ENCODE measurements at regions not wholly inside any gene's neighbourhood (a gene's known extent, or its start where the extent isn't known, plus 50 kb on each side); places are given as distances from the start of the nearest gene placed in this dataset.

GRCh38 chr3:64343689-64344430 lies 118.6 kb upstream of the PRICKLE2 start:
- ChIA-PET RAD21 (ENCODE audit: low non-redundant PET in 1 of 2, low total read pairs in 2 of 2, uncharacterized antibody in 2 of 2, unreplicated experiment in 2 of 2) (no interaction called here), POLR2A (no interaction called here), CTCF (no interaction called here)
- TF ChIP-seq POLR2AphosphoS5 (IDR thresholded peaks at IDR 0.05; ENCODE audit: low read depth, low read length) (no peak), EZH2phosphoT487 (IDR thresholded peaks at IDR 0.05; ENCODE audit: borderline replicate concordance) (no peak), SRF (IDR thresholded peaks at IDR 0.05; ENCODE audit: low read depth) (no peak), ATF3 (IDR thresholded peaks at IDR 0.05) (no peak), POLR2A (IDR thresholded peaks at IDR 0.05; ENCODE audit: borderline replicate concordance, extremely low read depth, insufficient read depth, insufficient read length) (no peak)
- no TSS peak for BruUV-seq (replicated peaks)
- intact Hi-C loops (cut with micrococcal nuclease) = no loop called here
- H3K4me1 ChIP-seq (ENCODE audit: control insufficient read depth in 1 of 2, insufficient read depth in 2 of 2, low read length in 2 of 2) = no peaks in the 10 kb centered on the region
- no peaks in the 10 kb centered on the region for H3K9me2 ChIP-seq (ENCODE audit: insufficient read depth)
- DNase-seq (ENCODE audit: low read depth, low spot score) = no peak
- no peaks in the 10 kb centered on the region for H4K20me1 ChIP-seq (ENCODE audit: insufficient read depth)
- H3K36me3 ChIP-seq (ENCODE audit: control insufficient read depth in 1 of 2, insufficient read depth in 2 of 2, low read length in 2 of 2) = no peaks in the 10 kb centered on the region
- H3K4me2 ChIP-seq (ENCODE audit: low read length) = no peak overlapping the region
- H3K9me3 ChIP-seq (ENCODE audit: control insufficient read depth in 1 of 2, insufficient read depth in 1 of 2, low read depth in 1 of 2, low read length in 2 of 2) = no peaks in the 10 kb centered on the region
- no peaks in the 10 kb centered on the region for H3K79me2 ChIP-seq (ENCODE audit: insufficient read depth, low read length)
- H2AFZ ChIP-seq (ENCODE audit: low read depth, low read length, poor library complexity, severe bottlenecking) = no peak overlapping the region
- peaks cover 21% of the 10 kb centered on the region; the same call in 1 of the 2 replicates for H3K27me3 ChIP-seq (ENCODE audit: insufficient read depth, low read length)
- H3K4me3 ChIP-seq (replicated peaks in 1 of 2; ENCODE audit: low read depth in 1 of 2, low read length in 2 of 2) = no peak overlapping the region
- no peak for ATAC-seq
- H3K27ac ChIP-seq (ENCODE audit: low read depth, low read length) = no peak overlapping the region
- no peak overlapping the region for H3K9ac ChIP-seq (ENCODE audit: low read length)

GRCh38 chr3:64342940-64343688 lies 117.8 kb upstream of the PRICKLE2 start:
- H3K36me3 ChIP-seq (ENCODE audit: control insufficient read depth in 1 of 2, insufficient read depth in 2 of 2, low read length in 2 of 2) = no peaks in the 10 kb centered on the region
- H3K27me3 ChIP-seq (ENCODE audit: insufficient read depth, low read length) = peaks cover 21% of the 10 kb centered on the region; the same call in 1 of the 2 replicates
- no peak overlapping the region for H3K4me3 ChIP-seq (replicated peaks in 1 of 2; ENCODE audit: low read depth in 1 of 2, low read length in 2 of 2)
- RAD21 ChIA-PET (ENCODE audit: low non-redundant PET in 1 of 2, low total read pairs in 2 of 2, uncharacterized antibody in 2 of 2, unreplicated experiment in 2 of 2) = no interaction called here
- CTCF ChIA-PET = no interaction called here
- no peaks in the 10 kb centered on the region for H3K9me2 ChIP-seq (ENCODE audit: insufficient read depth)
- H2AFZ ChIP-seq (ENCODE audit: low read depth, low read length, poor library complexity, severe bottlenecking) = no peak overlapping the region
- no peaks in the 10 kb centered on the region for H4K20me1 ChIP-seq (ENCODE audit: insufficient read depth)
- POLR2A ChIA-PET = no interaction called here
- no peak overlapping the region for H3K4me2 ChIP-seq (ENCODE audit: low read length)
- no TSS peak for BruUV-seq (replicated peaks)
- no peak for TF ChIP-seq MAX (IDR thresholded peaks at IDR 0.05)
- TF ChIP-seq REST (IDR thresholded peaks at IDR 0.05; ENCODE audit: low read depth) = no peak
- TF ChIP-seq CEBPB (IDR thresholded peaks at IDR 0.05; ENCODE audit: low read depth) = no peak
- no peak for TF ChIP-seq SRF (IDR thresholded peaks at IDR 0.05; ENCODE audit: low read depth)
- TF ChIP-seq RAD21 (IDR thresholded peaks at IDR 0.05; ENCODE audit: low read depth) = no peak
- no peak for TF ChIP-seq ATF3 (IDR thresholded peaks at IDR 0.05)
- ATAC-seq (no peak), DNase-seq (ENCODE audit: low read depth, low spot score) (no peak)
- H3K27ac ChIP-seq (ENCODE audit: low read depth, low read length) = no peak overlapping the region
- intact Hi-C loops (cut with micrococcal nuclease) = no loop called here
- H3K4me1 ChIP-seq (ENCODE audit: control insufficient read depth in 1 of 2, insufficient read depth in 2 of 2, low read length in 2 of 2) = no peaks in the 10 kb centered on the region
- H3K9me3 ChIP-seq (ENCODE audit: control insufficient read depth in 1 of 2, insufficient read depth in 1 of 2, low read depth in 1 of 2, low read length in 2 of 2) = no peaks in the 10 kb centered on the region
- H3K79me2 ChIP-seq (ENCODE audit: insufficient read depth, low read length) = no peaks in the 10 kb centered on the region
- H3K9ac ChIP-seq (ENCODE audit: low read length) = no peak overlapping the region
